ENCODE measurements at regions not wholly inside any gene's neighbourhood (a gene's known extent, or its start where the extent isn't known, plus 50 kb on each side); places are given as distances from the start of the nearest gene placed in this dataset.

DNA sequence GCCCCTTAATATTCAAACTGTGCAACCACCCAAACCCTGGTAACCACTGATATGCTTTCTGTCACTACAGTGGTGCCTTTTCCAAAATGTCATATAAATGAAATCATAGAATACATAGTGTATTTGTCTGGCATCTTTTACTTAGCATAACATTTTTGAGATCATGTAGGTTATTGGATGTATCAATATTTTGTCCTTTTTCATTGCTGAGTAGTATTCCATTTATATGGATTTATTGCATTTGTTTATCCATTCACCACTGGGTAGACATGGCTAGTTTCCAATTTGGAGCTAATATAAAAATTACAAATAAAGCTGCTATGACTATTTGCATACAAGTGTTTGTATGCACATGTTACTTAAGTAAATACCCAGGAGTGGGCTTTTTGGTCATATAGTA is 121.6 kb downstream of the TMEM144 start:
- TF ChIP-seq, protein P1, sequence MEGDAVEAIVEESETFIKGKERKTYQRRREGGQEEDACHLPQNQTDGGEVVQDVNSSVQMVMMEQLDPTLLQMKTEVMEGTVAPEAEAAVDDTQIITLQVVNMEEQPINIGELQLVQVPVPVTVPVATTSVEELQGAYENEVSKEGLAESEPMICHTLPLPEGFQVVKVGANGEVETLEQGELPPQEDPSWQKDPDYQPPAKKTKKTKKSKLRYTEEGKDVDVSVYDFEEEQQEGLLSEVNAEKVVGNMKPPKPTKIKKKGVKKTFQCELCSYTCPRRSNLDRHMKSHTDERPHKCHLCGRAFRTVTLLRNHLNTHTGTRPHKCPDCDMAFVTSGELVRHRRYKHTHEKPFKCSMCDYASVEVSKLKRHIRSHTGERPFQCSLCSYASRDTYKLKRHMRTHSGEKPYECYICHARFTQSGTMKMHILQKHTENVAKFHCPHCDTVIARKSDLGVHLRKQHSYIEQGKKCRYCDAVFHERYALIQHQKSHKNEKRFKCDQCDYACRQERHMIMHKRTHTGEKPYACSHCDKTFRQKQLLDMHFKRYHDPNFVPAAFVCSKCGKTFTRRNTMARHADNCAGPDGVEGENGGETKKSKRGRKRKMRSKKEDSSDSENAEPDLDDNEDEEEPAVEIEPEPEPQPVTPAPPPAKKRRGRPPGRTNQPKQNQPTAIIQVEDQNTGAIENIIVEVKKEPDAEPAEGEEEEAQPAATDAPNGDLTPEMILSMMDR (IDR thresholded peaks at IDR 0.05; ENCODE audit: borderline replicate concordance, extremely low read depth, low read length, poor library complexity, severe bottlenecking): no peak
- no peak for TF ChIP-seq EZH2 (IDR thresholded peaks at IDR 0.05; ENCODE audit: borderline replicate concordance, low read depth, low read length, severe bottlenecking)

Data from DND-41 (cell line).